GM19324 (cell line): ENCODE measurements at regions not wholly inside any gene's neighbourhood (a gene's known extent, or its start where the extent isn't known, plus 50 kb on each side); places are given as distances from the start of the nearest gene placed in this dataset.
"Not testable (repeated sequence)": the region's sequence is repeated elsewhere in the genome, so short reads cannot be mapped to it uniquely, and the experiment has no call there.

Experiments used
- ATAC-seq: cut with Tn5 transposase; IDR thresholded peaks from one replicate; pipeline ENCODE4 v1.9.1; 2021; ENCODE audit warnings: mild to moderate bottlenecking, moderate library complexity; ENCODE audit not compliant: unreplicated experiment, low FRiP score

GRCh38 chr16:29297809-29298177, 108.7 kb downstream of the NPIPB11 start:
- ATAC-seq: not testable (repeated sequence)

- not testable (repeated sequence) for ATAC-seq
Measured at GRCh38 chr16:29297144-29297808, 109.2 kb downstream of the NPIPB11 start.

- ATAC-seq: not testable (repeated sequence)
Measured at GRCh38 chr16:29296176-29296575, 110.3 kb downstream of the NPIPB11 start.

GRCh38 chr16:29294951-29295795, 111.3 kb downstream of the NPIPB11 start:
- not testable (repeated sequence) for ATAC-seq

GRCh38 chr16:29294400-29294933, 112.0 kb downstream of the NPIPB11 start:
- ATAC-seq: not testable (repeated sequence)

GRCh38 chr16:29293545-29293944, 113.0 kb downstream of the NPIPB11 start:
- not testable (repeated sequence) for ATAC-seq

GRCh38 chr16:29292952-29293471, 113.5 kb downstream of the NPIPB11 start:
- ATAC-seq: not testable (repeated sequence)

GRCh38 chr16:29291329-29292271, 114.9 kb downstream of the NPIPB11 start:
- not testable (repeated sequence) for ATAC-seq

GRCh38 chr16:29290631-29291247, 115.8 kb downstream of the NPIPB11 start:
- no peak for ATAC-seq

GRCh38 chr16:29289516-29290239, 116.8 kb downstream of the NPIPB11 start:
- not testable (repeated sequence) for ATAC-seq

GRCh38 chr16:29288711-29289474, 117.6 kb downstream of the NPIPB11 start:
- not testable (repeated sequence) for ATAC-seq

GRCh38 chr16:29287871-29288535, 118.5 kb downstream of the NPIPB11 start:
- not testable (repeated sequence) for ATAC-seq

- not testable (repeated sequence) for ATAC-seq
Measured at GRCh38 chr16:29287246-29287645, 119.3 kb downstream of the NPIPB11 start.

GRCh38 chr16:29286796-29287195, 119.7 kb downstream of the NPIPB11 start:
- ATAC-seq: not testable (repeated sequence)

GRCh38 chr16:29286161-29286560, 120.3 kb downstream of the NPIPB11 start:
- not testable (repeated sequence) for ATAC-seq

- not testable (repeated sequence) for ATAC-seq
Measured at GRCh38 chr16:29285151-29285885, 121.2 kb downstream of the NPIPB11 start.

GRCh38 chr16:29284723-29285122, 121.8 kb downstream of the NPIPB11 start:
- ATAC-seq: not testable (repeated sequence)
